Stomach (tissue), 4 donors: ENCODE measurements at regions not wholly inside any gene's neighbourhood (a gene's known extent, or its start where the extent isn't known, plus 50 kb on each side); places are given as distances from the start of the nearest gene placed in this dataset.

ENCODE experiments used
- POLR2A ChIP-seq, 4 donors: fragments of 450-650 bp; IDR thresholded peaks; one replicate each; pipeline ENCODE4 v1.6.1; 2016; ENCODE audit warnings: antibody characterized with exemption in 4 of 4, control low read depth in 2 of 4, mild to moderate bottlenecking in 1 of 4, moderate library complexity in 1 of 4
- POLR2AphosphoS5 ChIP-seq, 3 donors: sonication (generic); formaldehyde crosslinking; IDR thresholded peaks; one replicate each; pipeline ENCODE4 v1.6.1; 2016; ENCODE audit warnings: antibody characterized with exemption in 3 of 3
- TF ChIP-seq, protein P1 (sequence below), 7 experiments: fragments of 450-650 bp in 4 of 7; fragments of 200-600 bp in 3 of 7; sonication (generic) in 3 of 7; IDR thresholded peaks; one replicate each; pipeline ENCODE4 v1.5.1; 2016 to 2019; ENCODE audit warnings: antibody characterized with exemption in 7 of 7, control low read depth in 2 of 7, mild to moderate bottlenecking in 1 of 7

DNA sequence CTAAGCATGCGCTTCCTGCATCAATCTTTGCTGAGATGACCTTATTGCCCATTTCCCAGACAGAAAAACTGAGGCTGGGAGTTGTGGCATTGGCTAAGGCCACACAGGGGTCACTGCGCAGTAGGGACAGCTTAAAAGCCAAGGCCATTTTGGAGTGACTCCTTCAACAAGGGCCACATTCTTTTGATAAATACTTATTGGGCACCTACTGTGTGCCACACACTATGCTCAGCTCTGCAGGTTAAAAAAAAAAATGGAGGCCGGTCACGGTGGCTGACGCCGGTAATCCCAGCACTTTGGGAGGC lies 108.6 kb downstream of the CEBPB start:
- no peak for TF ChIP-seq POLR2A (IDR thresholded peaks at IDR 0.05)
- TF ChIP-seq, protein P1, sequence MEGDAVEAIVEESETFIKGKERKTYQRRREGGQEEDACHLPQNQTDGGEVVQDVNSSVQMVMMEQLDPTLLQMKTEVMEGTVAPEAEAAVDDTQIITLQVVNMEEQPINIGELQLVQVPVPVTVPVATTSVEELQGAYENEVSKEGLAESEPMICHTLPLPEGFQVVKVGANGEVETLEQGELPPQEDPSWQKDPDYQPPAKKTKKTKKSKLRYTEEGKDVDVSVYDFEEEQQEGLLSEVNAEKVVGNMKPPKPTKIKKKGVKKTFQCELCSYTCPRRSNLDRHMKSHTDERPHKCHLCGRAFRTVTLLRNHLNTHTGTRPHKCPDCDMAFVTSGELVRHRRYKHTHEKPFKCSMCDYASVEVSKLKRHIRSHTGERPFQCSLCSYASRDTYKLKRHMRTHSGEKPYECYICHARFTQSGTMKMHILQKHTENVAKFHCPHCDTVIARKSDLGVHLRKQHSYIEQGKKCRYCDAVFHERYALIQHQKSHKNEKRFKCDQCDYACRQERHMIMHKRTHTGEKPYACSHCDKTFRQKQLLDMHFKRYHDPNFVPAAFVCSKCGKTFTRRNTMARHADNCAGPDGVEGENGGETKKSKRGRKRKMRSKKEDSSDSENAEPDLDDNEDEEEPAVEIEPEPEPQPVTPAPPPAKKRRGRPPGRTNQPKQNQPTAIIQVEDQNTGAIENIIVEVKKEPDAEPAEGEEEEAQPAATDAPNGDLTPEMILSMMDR (IDR thresholded peaks at IDR 0.05): no peak
- TF ChIP-seq POLR2AphosphoS5 (IDR thresholded peaks at IDR 0.05): no peak
